ENCODE measurements at regions not wholly inside any gene's neighbourhood (a gene's known extent, or its start where the extent isn't known, plus 50 kb on each side); places are given as distances from the start of the nearest gene placed in this dataset.

- ATAC-seq: no peak
Measured at GRCh38 chr3:170814822-170815221, 55.2 kb downstream of the RPL22L1 start.

GRCh38 chr3:170813266-170813665 lies 56.7 kb downstream of the RPL22L1 start:
- intact Hi-C loops (cut with DNase I): loop anchor here (5.0 kb wide), 1 partner anchor 396 kb away; the partner anchor contains the start of gene CLDN11
- Histone ChIP-seq H3K9me3 (no peaks in the 10 kb centered on the region), H3K27ac (no peak overlapping the region), H3K36me3 (no peaks in the 10 kb centered on the region), H3K27me3 (no peaks in the 10 kb centered on the region), H3K4me3 (no peak overlapping the region), H3K4me1 (peaks cover 5% of the 10 kb centered on the region)
- DNase-seq (no peak), ATAC-seq (no peak)
- TF ChIP-seq CTCF (IDR thresholded peaks at IDR 0.05): no peak

More at GRCh38 chr3:170814822-170815221, 55.2 kb downstream of the RPL22L1 start:
- peaks cover 5% of the 10 kb centered on the region for H3K4me1 ChIP-seq
- H3K27me3 ChIP-seq: no peaks in the 10 kb centered on the region
- DNase-seq: no peak
- intact Hi-C loops (cut with DNase I): loop anchor here (5.0 kb wide), 1 partner anchor 398 kb away; the partner anchor contains the start of gene CLDN11
- H3K36me3 ChIP-seq: no peaks in the 10 kb centered on the region
- TF ChIP-seq CTCF (IDR thresholded peaks at IDR 0.05): no peak
- H3K27ac ChIP-seq: no peak overlapping the region
- H3K4me3 ChIP-seq: no peak overlapping the region
- H3K9me3 ChIP-seq: no peaks in the 10 kb centered on the region

GRCh38 chr3:170811928-170812591 lies 57.9 kb downstream of the RPL22L1 start:
- intact Hi-C loops (cut with DNase I): loop anchor here (5.0 kb wide), 1 partner anchor 395 kb away; the partner anchor contains the start of gene CLDN11
- DNase-seq (no peak), ATAC-seq (peak; percentile 95)
- Histone ChIP-seq H3K9me3 (no peaks in the 10 kb centered on the region), H3K4me3 (no peak overlapping the region), H3K27ac (no peak overlapping the region), H3K4me1 (peaks cover 5% of the 10 kb centered on the region), H3K27me3 (no peaks in the 10 kb centered on the region), H3K36me3 (no peaks in the 10 kb centered on the region)
- TF ChIP-seq CTCF (IDR thresholded peaks at IDR 0.05): peak; percentile 91

GRCh38 chr3:170811515-170811914 lies 58.5 kb downstream of the RPL22L1 start:
- ATAC-seq: no peak
- DNase-seq: no peak
- Histone ChIP-seq H3K27ac (no peak overlapping the region), H3K9me3 (no peaks in the 10 kb centered on the region), H3K36me3 (no peaks in the 10 kb centered on the region), H3K27me3 (no peaks in the 10 kb centered on the region), H3K4me3 (no peak overlapping the region), H3K4me1 (peaks cover 5% of the 10 kb centered on the region)
- intact Hi-C loops (cut with DNase I): loop anchor here (5.0 kb wide), 1 partner anchor 394 kb away; the partner anchor contains the start of gene CLDN11
- TF ChIP-seq CTCF (IDR thresholded peaks at IDR 0.05): no peak

- intact Hi-C loops (cut with DNase I): loop anchor here (5.0 kb wide), 1 partner anchor 393 kb away; the partner anchor contains the start of gene CLDN11
- no peak for DNase-seq
- Histone ChIP-seq H3K27ac (no peak overlapping the region), H3K27me3 (no peaks in the 10 kb centered on the region), H3K36me3 (no peaks in the 10 kb centered on the region), H3K4me1 (peaks cover 5% of the 10 kb centered on the region), H3K9me3 (no peaks in the 10 kb centered on the region), H3K4me3 (no peak overlapping the region)
- TF ChIP-seq CTCF (IDR thresholded peaks at IDR 0.05): no peak
- no peak for ATAC-seq
Measured at GRCh38 chr3:170809975-170810357, 60.0 kb downstream of the RPL22L1 start.
